Mesendoderm (in vitro differentiated cells): ENCODE measurements at regions not wholly inside any gene's neighbourhood (a gene's known extent, or its start where the extent isn't known, plus 50 kb on each side); places are given as distances from the start of the nearest gene placed in this dataset.
A peak's percentile ranks its signal among the peaks of the same experiment; 100 is the strongest.
"Not testable (repeated sequence)": the region's sequence is repeated elsewhere in the genome, so short reads cannot be mapped to it uniquely, and the experiment has no call there.

Experiments
- DNase-seq: peaks from one replicate; pipeline ENCODE4 v3.0.0; 2013
- H2AK5ac ChIP-seq: 2 replicates; pipeline ENCODE4 v1.6.1; 2013; ENCODE audit warnings: low read length, inconsistent platforms
- H2BK120ac ChIP-seq: 2 replicates; pipeline ENCODE4 v1.6.1; 2013; ENCODE audit warnings: low read depth, mild to moderate bottlenecking, low read length, moderate library complexity, mixed read lengths
- H2BK15ac ChIP-seq: replicated peaks from 2 replicates; pipeline ENCODE4 v1.6.1; 2013; ENCODE audit warnings: low read depth, mild to moderate bottlenecking, moderate library complexity
- H2BK5ac ChIP-seq: 2 replicates; pipeline ENCODE4 v1.6.1; 2013; ENCODE audit warnings: low read length, inconsistent platforms
- H3K18ac ChIP-seq: 2 replicates; pipeline ENCODE4 v1.6.1; 2013; ENCODE audit warnings: mild to moderate bottlenecking, low read length, mixed read lengths
- H3K23ac ChIP-seq: one replicate; pipeline ENCODE4 v1.6.1; 2013; ENCODE audit warnings: low read length
- H3K27ac ChIP-seq: 2 replicates; pipeline ENCODE4 v1.5.1; 2013; ENCODE audit warnings: low read depth, mild to moderate bottlenecking, inconsistent platforms, low read length, moderate library complexity
- H3K27me3 ChIP-seq: 2 replicates; pipeline ENCODE4 v1.6.1; 2013; ENCODE audit warnings: low read length, control low read depth, mild to moderate bottlenecking, inconsistent platforms; ENCODE audit not compliant: insufficient read depth, poor library complexity
- H3K36me3 ChIP-seq: 2 replicates; pipeline ENCODE4 v1.6.1; 2013; ENCODE audit warnings: low read length, inconsistent platforms; ENCODE audit not compliant: control insufficient read depth, insufficient read depth
- H3K4ac ChIP-seq: one replicate; pipeline ENCODE4 v1.6.1; 2013; ENCODE audit warnings: low read depth, mild to moderate bottlenecking, low read length, moderate library complexity
- H3K4me1 ChIP-seq: 2 replicates; pipeline ENCODE4 v1.6.1; 2013; ENCODE audit warnings: low read depth, low read length, inconsistent platforms; ENCODE audit not compliant: control insufficient read depth
- H3K4me2 ChIP-seq: 2 replicates; pipeline ENCODE4 v1.6.1; 2013; ENCODE audit warnings: low read length
- H3K4me3 ChIP-seq: 2 replicates; pipeline ENCODE4 v1.5.1; 2013; ENCODE audit warnings: mild to moderate bottlenecking, low read length
- H3K56ac ChIP-seq: one replicate; pipeline ENCODE4 v1.6.1; 2013; ENCODE audit warnings: low read length
- H3K79me1 ChIP-seq: 2 replicates; pipeline ENCODE4 v1.6.1; 2013; ENCODE audit warnings: low read length, inconsistent platforms
- H3K79me2 ChIP-seq: 2 replicates; pipeline ENCODE4 v1.6.1; 2013; ENCODE audit warnings: mild to moderate bottlenecking, low read length; ENCODE audit not compliant: control insufficient read depth, insufficient read depth
- H3K9ac ChIP-seq: 2 replicates; pipeline ENCODE4 v1.6.1; 2013; ENCODE audit warnings: low read length, inconsistent platforms
- H4K5ac ChIP-seq: one replicate; pipeline ENCODE4 v1.6.1; 2013; ENCODE audit warnings: low read length
- H4K8ac ChIP-seq: one replicate; pipeline ENCODE4 v1.6.1; 2013; ENCODE audit warnings: low read depth, mild to moderate bottlenecking, control low read depth, low read length, moderate library complexity
- WGBS: extraction: QIAGEN DNeasy Blood & Tissue Kit; methylation state at CpG from one replicate; pipeline ENCODE4 v1.1.7; 2013; ENCODE audit warnings: low lambda C conversion rate, missing lambda C conversion rate; ENCODE audit not compliant: insufficient coverage; ENCODE audit errors: extremely low coverage; 5-methylcytosine and 5-hydroxymethylcytosine counted together

DNA sequence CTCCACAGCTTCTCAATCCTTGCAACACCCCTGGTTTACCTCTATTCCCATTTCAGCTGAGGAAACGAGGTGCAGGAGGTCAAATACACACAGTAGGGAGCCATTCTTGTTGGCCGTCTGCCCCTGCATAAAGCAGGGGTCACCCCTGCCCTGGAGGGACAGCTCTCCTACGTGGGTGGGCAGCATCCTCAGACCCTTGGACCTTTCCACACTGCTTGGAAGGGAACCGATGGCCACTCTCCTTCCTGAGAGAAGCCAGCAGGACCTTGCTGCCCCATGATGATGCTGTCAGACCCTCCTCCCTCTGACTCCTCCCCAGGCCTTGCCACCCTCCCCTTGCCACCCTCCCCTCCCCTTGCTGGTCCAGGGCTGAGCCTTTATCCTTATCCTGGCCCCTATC, 121.1 kb upstream of the SYT13 start:
- Histone ChIP-seq H2AK5ac (no peak overlapping the region), H3K4ac (no peak overlapping the region), H3K4me1 (peaks cover 13% of the 10 kb centered on the region), H3K27ac (no peak overlapping the region), H3K56ac (peak overlapping the region; percentile 1), H3K79me1 (no peaks in the 10 kb centered on the region), H2BK15ac (no peak overlapping the region), H3K9ac (no peak overlapping the region), H3K18ac (no peak overlapping the region), H4K8ac (no peak overlapping the region), H3K4me2 (no peak overlapping the region), H3K27me3 (no peaks in the 10 kb centered on the region), H2BK5ac (no peak overlapping the region), H3K36me3 (no peaks in the 10 kb centered on the region), H3K4me3 (no peak overlapping the region), H3K79me2 (no peaks in the 10 kb centered on the region), H4K5ac (no peak overlapping the region), H3K23ac (no peak overlapping the region), H2BK120ac (no peak overlapping the region)
- WGBS, result no CpG with 5 or more reads among the region's 4 CpGs
- no peak for DNase-seq

GRCh38 chr11:45405916-45406670, 120.0 kb upstream of the SYT13 start:
- Histone ChIP-seq H3K56ac (no peak overlapping the region), H3K18ac (no peak overlapping the region), H3K4ac (no peak overlapping the region), H3K79me2 (no peaks in the 10 kb centered on the region), H4K5ac (no peak overlapping the region), H3K4me1 (peaks cover 10% of the 10 kb centered on the region), H2AK5ac (peak overlapping the region; percentile 52), H3K4me3 (no peak overlapping the region), H3K9ac (no peak overlapping the region), H3K79me1 (no peaks in the 10 kb centered on the region), H3K23ac (no peak overlapping the region), H3K27ac (no peak overlapping the region), H3K4me2 (no peak overlapping the region), H4K8ac (no peak overlapping the region), H3K27me3 (no peaks in the 10 kb centered on the region), H2BK15ac (no peak overlapping the region), H3K36me3 (no peaks in the 10 kb centered on the region), H2BK120ac (no peak overlapping the region), H2BK5ac (no peak overlapping the region)
- DNase-seq, result no peak
- 100% methylated on average over 1 of the region's 3 CpGs for WGBS

DNA sequence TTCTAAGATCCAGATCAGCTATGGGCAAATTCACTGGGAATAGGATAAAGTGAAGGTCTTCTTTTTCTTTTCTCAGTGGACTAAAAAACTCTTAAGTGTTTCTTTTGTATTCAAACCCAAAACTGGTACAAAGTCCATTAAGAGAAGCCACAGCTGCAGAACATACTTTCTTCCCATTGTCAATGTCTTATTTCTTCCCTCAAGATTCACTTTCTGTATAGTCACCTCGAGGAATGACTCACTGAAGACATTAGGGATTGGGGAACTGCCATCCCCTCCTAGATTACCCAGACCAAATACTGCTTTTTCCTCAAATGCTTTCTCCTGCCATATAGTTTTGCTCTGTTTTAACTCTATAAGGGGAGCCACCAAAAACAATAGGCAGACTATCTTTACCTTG, 117.4 kb upstream of the SYT13 start:
- not testable (repeated sequence) for H3K27me3 ChIP-seq, H4K8ac ChIP-seq, H3K27ac ChIP-seq, H4K5ac ChIP-seq, H2BK120ac ChIP-seq, H3K9ac ChIP-seq, H3K56ac ChIP-seq, H2BK5ac ChIP-seq, DNase-seq, H3K36me3 ChIP-seq, H3K4me2 ChIP-seq, H2BK15ac ChIP-seq, H3K79me1 ChIP-seq, H3K4me3 ChIP-seq, H3K4ac ChIP-seq, H3K4me1 ChIP-seq, H3K79me2 ChIP-seq, H3K18ac ChIP-seq, H2AK5ac ChIP-seq, H3K23ac ChIP-seq
- WGBS, result no CpG with 5 or more reads among the region's 1 CpG

DNA sequence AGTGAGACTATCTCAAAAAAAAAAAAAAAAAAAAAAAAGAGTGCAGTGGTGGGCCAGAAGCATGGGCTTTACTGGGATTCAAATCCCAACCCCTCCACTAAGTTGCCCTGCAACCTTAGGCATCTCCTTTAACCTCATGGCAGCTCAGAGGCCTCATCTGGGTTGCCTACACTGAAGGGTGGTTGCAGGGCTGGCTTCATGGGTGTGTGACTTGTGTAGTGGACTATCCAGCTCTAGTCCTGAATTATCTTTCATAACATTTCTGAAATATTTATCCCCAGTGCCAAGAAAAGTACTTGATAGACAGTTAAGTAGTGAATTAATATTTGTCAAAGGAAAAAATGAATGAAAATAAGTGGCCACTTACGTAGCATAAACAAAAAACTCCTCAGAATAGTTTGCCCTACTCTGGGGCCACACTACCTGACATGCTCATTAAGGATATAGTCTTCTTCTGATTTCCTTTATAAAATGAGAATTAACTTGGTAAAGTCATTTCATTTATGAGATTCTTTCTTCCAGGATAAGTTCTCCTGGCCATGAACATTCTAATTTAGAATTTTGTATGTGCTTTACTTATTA, 116.0 kb upstream of the SYT13 start:
- Histone ChIP-seq H4K5ac (no peak overlapping the region), H3K27ac (no peak overlapping the region), H3K79me2 (no peaks in the 10 kb centered on the region), H3K36me3 (no peaks in the 10 kb centered on the region), H3K18ac (no peak overlapping the region), H4K8ac (no peak overlapping the region), H3K23ac (no peak overlapping the region), H2BK15ac (no peak overlapping the region), H3K4ac (no peak overlapping the region), H2BK5ac (no peak overlapping the region), H3K4me1 (peaks cover 3% of the 10 kb centered on the region), H3K9ac (no peak overlapping the region), H3K27me3 (no peaks in the 10 kb centered on the region), H2AK5ac (no peak overlapping the region), H3K4me2 (no peak overlapping the region), H3K56ac (no peak overlapping the region), H2BK120ac (no peak overlapping the region), H3K4me3 (no peak overlapping the region), H3K79me1 (no peaks in the 10 kb centered on the region)
- WGBS, result no CpG with 5 or more reads among the region's 1 CpG
- DNase-seq, result no peak

GRCh38 chr11:45400591-45400990, 114.5 kb upstream of the SYT13 start:
- no peaks in the 10 kb centered on the region for H3K27me3 ChIP-seq
- H3K56ac ChIP-seq, result peak overlapping the region; percentile 37
- H3K4ac ChIP-seq, result no peak overlapping the region
- H3K27ac ChIP-seq, result no peak overlapping the region
- H3K79me1 ChIP-seq, result no peaks in the 10 kb centered on the region
- no peak overlapping the region for H3K18ac ChIP-seq
- H3K4me1 ChIP-seq, result peaks cover 3% of the 10 kb centered on the region
- H4K8ac ChIP-seq, result no peak overlapping the region
- H2BK120ac ChIP-seq, result no peak overlapping the region
- WGBS, result no CpG with 5 or more reads among the region's 8 CpGs
- H2BK15ac ChIP-seq, result no peak overlapping the region
- no peak overlapping the region for H4K5ac ChIP-seq
- no peaks in the 10 kb centered on the region for H3K36me3 ChIP-seq
- DNase-seq, result no peak
- H2AK5ac ChIP-seq, result no peak overlapping the region
- no peak overlapping the region for H3K23ac ChIP-seq
- H3K9ac ChIP-seq, result no peak overlapping the region
- no peaks in the 10 kb centered on the region for H3K79me2 ChIP-seq
- H2BK5ac ChIP-seq, result no peak overlapping the region
- no peak overlapping the region for H3K4me3 ChIP-seq
- no peak overlapping the region for H3K4me2 ChIP-seq

DNA sequence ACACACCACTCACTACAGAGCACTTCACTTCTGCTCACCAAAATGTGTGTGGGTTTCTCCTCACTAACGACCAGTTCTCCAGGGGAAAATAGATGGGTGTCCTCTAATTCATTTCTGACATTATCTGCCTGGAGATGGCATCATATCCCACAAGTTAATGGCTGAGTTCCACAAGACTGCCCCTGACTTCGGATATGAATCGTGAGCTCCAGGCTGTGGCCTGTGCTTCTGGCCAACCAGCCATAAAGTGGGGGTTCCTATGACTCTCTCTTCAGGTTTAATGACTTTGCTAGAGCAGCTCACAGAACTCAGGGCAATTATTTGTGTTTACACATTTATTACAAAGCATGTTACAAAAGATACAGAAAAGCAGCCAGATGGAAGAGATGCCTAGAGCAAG, 113.0 kb upstream of the SYT13 start:
- Histone ChIP-seq H3K9ac (no peak overlapping the region), H3K79me1 (no peaks in the 10 kb centered on the region), H2AK5ac (no peak overlapping the region), H3K79me2 (no peaks in the 10 kb centered on the region), H3K56ac (no peak overlapping the region), H2BK120ac (no peak overlapping the region), H3K27me3 (no peaks in the 10 kb centered on the region), H4K8ac (no peak overlapping the region), H4K5ac (no peak overlapping the region), H3K36me3 (no peaks in the 10 kb centered on the region), H3K23ac (no peak overlapping the region), H3K18ac (no peak overlapping the region), H3K4me1 (peaks cover 3% of the 10 kb centered on the region), H2BK5ac (no peak overlapping the region), H3K4me3 (no peak overlapping the region), H3K4me2 (no peak overlapping the region), H3K4ac (no peak overlapping the region), H2BK15ac (no peak overlapping the region), H3K27ac (no peak overlapping the region)
- no peak for DNase-seq
- WGBS, result no CpG with 5 or more reads among the region's 3 CpGs
